Urothelium cell line (cell line): ENCODE measurements at regions not wholly inside any gene's neighbourhood (a gene's known extent, or its start where the extent isn't known, plus 50 kb on each side); places are given as distances from the start of the nearest gene placed in this dataset.

Experiments
- DNase-seq: peaks from one replicate; pipeline ENCODE4 v3.0.0; 2011; ENCODE audit warnings: low spot score, mixed read lengths
- FAIRE-seq: peaks from 2 replicates; lab custom pipeline; 2011; peaks lifted over from hg19 to GRCh38; lab: Jason Lieb, UNC

- no peak for DNase-seq
- no peak for FAIRE-seq
Observed at GRCh38 chr18:55651236-55651635, 63.2 kb upstream of the TCF4 start.

- FAIRE-seq (no peak), DNase-seq (peak; percentile 12)
Observed at GRCh38 chr18:55650363-55650870, 62.4 kb upstream of the TCF4 start.

GRCh38 chr18:55647331-55647730, 59.3 kb upstream of the TCF4 start:
- no peak for DNase-seq

GRCh38 chr18:55642191-55642590, 54.2 kb upstream of the TCF4 start:
- DNase-seq (no peak), FAIRE-seq (no peak)

More at GRCh38 chr18:55647331-55647730, 59.3 kb upstream of the TCF4 start:
- FAIRE-seq: no peak

GRCh38 chr18:55641486-55641885, 53.5 kb upstream of the TCF4 start:
- FAIRE-seq (no peak), DNase-seq (no peak)
